MCF 10A (cell line): ENCODE measurements at regions not wholly inside any gene's neighbourhood (a gene's known extent, or its start where the extent isn't known, plus 50 kb on each side); places are given as distances from the start of the nearest gene placed in this dataset.

Experiments
- BruUV-seq: library from RNA; stranded (reverse); fragments of 400-500 nt; replicated peaks from 2 replicates; lab custom pipeline; 2021; lab: Mats Ljungman, UMichigan
- CTCF ChIA-PET: fragments of 300-600 bp; sonication (Branson Sonifier 250); formaldehyde crosslinking; extraction: SDS; loops from one replicate; lab custom pipeline; 2021; ENCODE audit warnings: antibody characterized with exemption, inconsistent platforms; lab: Yijun Ruan, JAX
- POLR2A ChIA-PET: fragments of 300-600, 350-650 bp; sonication (Branson Sonifier 250); formaldehyde crosslinking; extraction: SDS; loops from one replicate; lab custom pipeline; 2020; ENCODE audit warnings: antibody characterized with exemption, inconsistent platforms; lab: Yijun Ruan, JAX
- DNase-seq: peaks from one replicate; pipeline ENCODE4 v3.0.0-alpha.2; 2018; ENCODE audit not compliant: unreplicated experiment
- H3K27ac Mint-ChIP-seq: one replicate; pipeline ENCODE4 v1.8.0; 2022; ENCODE audit warnings: mild to moderate bottlenecking, low read depth, mixed read lengths; ENCODE audit not compliant: unreplicated experiment
- H3K27me3 Mint-ChIP-seq: one replicate; pipeline ENCODE4 v1.8.0; 2022; ENCODE audit warnings: mixed read lengths; ENCODE audit not compliant: insufficient read depth, unreplicated experiment
- H3K36me3 Mint-ChIP-seq: one replicate; pipeline ENCODE4 v1.8.0; 2022; ENCODE audit warnings: mild to moderate bottlenecking, moderate library complexity, mixed read lengths; ENCODE audit not compliant: insufficient read depth, unreplicated experiment
- H3K4me1 Mint-ChIP-seq: one replicate; pipeline ENCODE4 v1.8.0; 2022; ENCODE audit warnings: mixed read lengths; ENCODE audit not compliant: insufficient read depth, unreplicated experiment
- H3K4me3 Mint-ChIP-seq: one replicate; pipeline ENCODE4 v1.8.0; 2022; ENCODE audit warnings: mild to moderate bottlenecking, moderate library complexity, mixed read lengths; ENCODE audit not compliant: unreplicated experiment
- H3K9me3 Mint-ChIP-seq: one replicate; pipeline ENCODE4 v1.8.0; 2022; ENCODE audit warnings: mixed read lengths; ENCODE audit not compliant: unreplicated experiment
- CTCF ChIP-seq: fragments of 200-600 bp; IDR thresholded peaks from one replicate; pipeline ENCODE4 v1.8.0; 2022; ENCODE audit warnings: antibody characterized with exemption, mild to moderate bottlenecking; ENCODE audit not compliant: unreplicated experiment
- intact Hi-C: fragments of 100-400 bp; cut with micrococcal nuclease; formaldehyde crosslinking; loops from 2 replicates; pipeline ENCODE4 v1.14.1; 2022

GRCh38 chr2:151049746-151050145, 211.9 kb downstream of the RBM43 start:
- Mint-ChIP-seq H3K27me3 (no peaks in the 10 kb centered on the region), H3K27ac (no peak overlapping the region), H3K9me3 (no peaks in the 10 kb centered on the region), H3K36me3 (peaks cover 5% of the 10 kb centered on the region), H3K4me3 (no peak overlapping the region), H3K4me1 (peaks cover 16% of the 10 kb centered on the region)
- ChIA-PET CTCF (interaction anchor here (0.6 to 4.1 kb wide), 12 partner anchors 9 to 1455 kb away, joined by 3 to 23 read pairs (median 8); no protein-coding TSS in a partner anchor), POLR2A (interaction anchor here (0.6 to 2.6 kb wide), 3 partner anchors 10 to 1114 kb away, joined by 3 to 9 read pairs (median 3); no protein-coding TSS in a partner anchor)
- TF ChIP-seq CTCF = no peak
- BruUV-seq = no TSS peak
- peak; percentile 66 for DNase-seq
- intact Hi-C loops = loop anchor here (2.0 to 5.0 kb wide), 4 partner anchors 137 to 1252 kb away; partner anchors contain the start of gene RND3

DNA sequence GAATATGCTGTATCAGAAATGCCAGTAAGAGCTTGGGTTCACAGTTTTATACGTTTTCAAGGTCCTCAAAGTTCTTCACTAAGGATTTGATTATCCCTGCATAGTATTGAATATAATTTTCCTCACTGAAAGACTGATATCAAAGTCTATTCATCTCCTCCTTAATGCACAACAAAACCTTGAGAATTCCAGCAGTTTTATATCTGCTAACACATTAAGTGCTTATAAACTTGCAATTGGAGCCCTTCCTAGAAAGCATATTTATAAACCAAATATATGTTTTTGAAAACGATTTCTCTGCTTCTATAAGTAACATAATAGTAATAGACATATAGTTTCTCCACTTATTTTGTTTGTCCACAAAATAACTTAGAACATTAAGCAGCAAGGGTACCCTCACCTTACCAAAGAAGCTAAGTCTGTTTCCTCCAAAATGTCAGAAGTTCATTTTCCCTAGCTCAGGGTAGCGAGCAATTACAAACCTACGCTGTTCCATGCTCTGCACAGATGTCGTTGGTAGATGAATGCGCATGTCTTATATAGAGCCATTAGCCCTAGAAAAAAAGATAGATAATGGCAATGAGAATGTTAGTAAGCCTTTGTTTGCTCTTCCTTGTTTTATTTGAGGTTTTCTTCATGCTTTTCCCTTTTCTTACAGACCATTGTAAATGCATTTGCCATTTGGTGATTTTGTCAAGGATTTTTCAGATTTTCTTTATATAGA, 213.2 kb downstream of the RBM43 start:
- no TSS peak for BruUV-seq
- Mint-ChIP-seq H3K9me3 (no peaks in the 10 kb centered on the region), H3K36me3 (peaks cover 5% of the 10 kb centered on the region), H3K4me1 (peaks cover 20% of the 10 kb centered on the region), H3K27me3 (no peaks in the 10 kb centered on the region), H3K4me3 (no peak overlapping the region), H3K27ac (no peak overlapping the region)
- DNase-seq = no peak
- intact Hi-C loops = no loop called here
- CTCF ChIA-PET = interaction anchor here (0.5 kb wide), 1 partner anchor 75 kb away, joined by 4 read pairs; no protein-coding TSS in a partner anchor
- POLR2A ChIA-PET = interaction anchor here (1.0 kb wide), 1 partner anchor 8 kb away, joined by 3 read pairs; no protein-coding TSS in a partner anchor
- no peak for TF ChIP-seq CTCF

GRCh38 chr2:151043484-151043883, 218.2 kb downstream of the RBM43 start:
- peak; percentile 89 for DNase-seq
- intact Hi-C loops = no loop called here
- Mint-ChIP-seq H3K27me3 (no peaks in the 10 kb centered on the region), H3K9me3 (no peaks in the 10 kb centered on the region), H3K4me3 (peak overlapping the region; percentile 56), H3K36me3 (peaks cover under 1% of the 10 kb centered on the region), H3K4me1 (peaks cover 31% of the 10 kb centered on the region), H3K27ac (peak overlapping the region; percentile 79)
- TF ChIP-seq CTCF = no peak
- POLR2A ChIA-PET = interaction anchor here (0.7 to 1.4 kb wide), 2 partner anchors 131 to 564 kb away, joined by 3 read pairs; no protein-coding TSS in a partner anchor
- CTCF ChIA-PET = interaction anchor here (0.7 to 1.0 kb wide), 2 partner anchors 11 to 442 kb away, joined by 3 read pairs; no protein-coding TSS in a partner anchor
- BruUV-seq = no TSS peak

GRCh38 chr2:151042964-151043363, 218.7 kb downstream of the RBM43 start:
- no peak for DNase-seq
- BruUV-seq = no TSS peak
- H3K27me3 Mint-ChIP-seq = no peaks in the 10 kb centered on the region
- ChIA-PET POLR2A (interaction anchor here (1.4 kb wide), 1 partner anchor 131 kb away, joined by 3 read pairs; no protein-coding TSS in a partner anchor), CTCF (interaction anchor here (0.7 to 1.0 kb wide), 2 partner anchors 10 to 441 kb away, joined by 3 read pairs; no protein-coding TSS in a partner anchor)
- no peaks in the 10 kb centered on the region for H3K36me3 Mint-ChIP-seq
- H3K9me3 Mint-ChIP-seq = no peaks in the 10 kb centered on the region
- H3K4me3 Mint-ChIP-seq = no peak overlapping the region
- TF ChIP-seq CTCF = no peak
- peaks cover 31% of the 10 kb centered on the region for H3K4me1 Mint-ChIP-seq
- peak overlapping the region; percentile 79 for H3K27ac Mint-ChIP-seq
- intact Hi-C loops = no loop called here
